ENCODE measurements at regions not wholly inside any gene's neighbourhood (a gene's known extent, or its start where the extent isn't known, plus 50 kb on each side); places are given as distances from the start of the nearest gene placed in this dataset.
A peak's percentile ranks its signal among the peaks of the same experiment; 100 is the strongest.

- H3K27ac ChIP-seq (ENCODE audit: poor library complexity, severe bottlenecking): no peak overlapping the region
- ATAC-seq (ENCODE audit: low read depth) (no peak), DNase-seq (ENCODE audit: low spot score) (no peak)
- no peaks in the 10 kb centered on the region for H3K36me3 ChIP-seq (ENCODE audit: low read depth)
- no peaks in the 10 kb centered on the region for H3K9me3 ChIP-seq (ENCODE audit: severe bottlenecking)
- no peaks in the 10 kb centered on the region for H3K27me3 ChIP-seq (ENCODE audit: insufficient read depth, poor library complexity, severe bottlenecking)
- H3K4me1 ChIP-seq (ENCODE audit: insufficient read depth, poor library complexity, severe bottlenecking): no peaks in the 10 kb centered on the region
- TF ChIP-seq, protein P1, sequence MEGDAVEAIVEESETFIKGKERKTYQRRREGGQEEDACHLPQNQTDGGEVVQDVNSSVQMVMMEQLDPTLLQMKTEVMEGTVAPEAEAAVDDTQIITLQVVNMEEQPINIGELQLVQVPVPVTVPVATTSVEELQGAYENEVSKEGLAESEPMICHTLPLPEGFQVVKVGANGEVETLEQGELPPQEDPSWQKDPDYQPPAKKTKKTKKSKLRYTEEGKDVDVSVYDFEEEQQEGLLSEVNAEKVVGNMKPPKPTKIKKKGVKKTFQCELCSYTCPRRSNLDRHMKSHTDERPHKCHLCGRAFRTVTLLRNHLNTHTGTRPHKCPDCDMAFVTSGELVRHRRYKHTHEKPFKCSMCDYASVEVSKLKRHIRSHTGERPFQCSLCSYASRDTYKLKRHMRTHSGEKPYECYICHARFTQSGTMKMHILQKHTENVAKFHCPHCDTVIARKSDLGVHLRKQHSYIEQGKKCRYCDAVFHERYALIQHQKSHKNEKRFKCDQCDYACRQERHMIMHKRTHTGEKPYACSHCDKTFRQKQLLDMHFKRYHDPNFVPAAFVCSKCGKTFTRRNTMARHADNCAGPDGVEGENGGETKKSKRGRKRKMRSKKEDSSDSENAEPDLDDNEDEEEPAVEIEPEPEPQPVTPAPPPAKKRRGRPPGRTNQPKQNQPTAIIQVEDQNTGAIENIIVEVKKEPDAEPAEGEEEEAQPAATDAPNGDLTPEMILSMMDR (IDR thresholded peaks at IDR 0.05; ENCODE audit: poor library complexity, severe bottlenecking): no peak
- no peak overlapping the region for H3K4me3 ChIP-seq (ENCODE audit: severe bottlenecking)
These were observed 152.6 kb upstream of the PPP2R2D start for GRCh38 chr10:131748191-131748590.

DNA sequence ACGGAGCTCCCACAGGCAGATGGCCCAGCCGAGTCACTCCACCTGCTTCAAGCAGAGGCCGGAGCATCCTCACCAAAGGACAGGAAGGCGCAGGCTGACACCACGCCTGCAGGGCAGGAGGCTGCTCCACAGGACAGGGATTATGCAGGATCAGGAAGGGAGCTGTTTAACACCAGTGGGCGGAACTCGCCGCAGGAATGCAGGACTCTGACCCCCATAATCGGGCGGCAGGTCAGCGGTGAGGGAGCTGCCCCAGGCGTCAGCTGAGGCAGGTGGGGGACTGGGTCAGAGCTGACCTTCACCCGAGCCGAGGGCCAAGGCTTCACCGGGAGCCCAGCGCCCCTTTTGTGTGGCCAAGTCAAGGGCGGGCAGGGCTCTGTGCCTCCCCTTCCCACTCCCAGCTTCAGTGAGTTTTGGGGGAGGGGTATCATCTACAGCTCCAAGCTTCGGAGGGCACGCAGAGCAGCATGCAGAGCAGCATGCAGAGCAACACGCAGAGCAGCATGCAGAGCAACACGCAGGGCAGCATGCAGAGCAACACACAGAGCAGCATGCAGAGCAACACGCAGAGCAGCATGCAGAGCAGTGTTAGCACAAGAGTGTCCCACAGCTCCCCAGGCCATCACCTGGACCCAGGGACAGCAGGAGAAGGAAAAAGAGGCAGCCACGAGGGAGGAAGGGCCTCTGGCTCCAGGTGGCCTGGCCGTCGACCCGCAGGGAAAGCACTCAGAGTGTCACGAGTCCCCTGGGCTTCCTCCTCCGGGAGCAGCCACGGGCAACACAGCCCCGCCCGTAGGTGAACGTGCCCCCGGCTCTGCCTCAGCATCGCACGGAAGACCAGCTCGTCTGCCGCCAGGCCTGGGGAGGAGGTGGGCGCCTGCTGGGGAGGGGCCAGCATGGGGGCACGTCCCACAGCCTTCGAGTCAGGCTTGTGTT, 151.7 kb upstream of the PPP2R2D start:
- ATAC-seq (ENCODE audit: low read depth) (no peak), DNase-seq (ENCODE audit: low spot score) (peak; percentile 45)
- H3K4me1 ChIP-seq (ENCODE audit: insufficient read depth, poor library complexity, severe bottlenecking): no peaks in the 10 kb centered on the region
- no peak overlapping the region for H3K27ac ChIP-seq (ENCODE audit: poor library complexity, severe bottlenecking)
- H3K36me3 ChIP-seq (ENCODE audit: low read depth): no peaks in the 10 kb centered on the region
- no peaks in the 10 kb centered on the region for H3K27me3 ChIP-seq (ENCODE audit: insufficient read depth, poor library complexity, severe bottlenecking)
- no peaks in the 10 kb centered on the region for H3K9me3 ChIP-seq (ENCODE audit: severe bottlenecking)
- TF ChIP-seq, protein P1 (IDR thresholded peaks at IDR 0.05; ENCODE audit: poor library complexity, severe bottlenecking): no peak
- no peak overlapping the region for H3K4me3 ChIP-seq (ENCODE audit: severe bottlenecking)

DNA sequence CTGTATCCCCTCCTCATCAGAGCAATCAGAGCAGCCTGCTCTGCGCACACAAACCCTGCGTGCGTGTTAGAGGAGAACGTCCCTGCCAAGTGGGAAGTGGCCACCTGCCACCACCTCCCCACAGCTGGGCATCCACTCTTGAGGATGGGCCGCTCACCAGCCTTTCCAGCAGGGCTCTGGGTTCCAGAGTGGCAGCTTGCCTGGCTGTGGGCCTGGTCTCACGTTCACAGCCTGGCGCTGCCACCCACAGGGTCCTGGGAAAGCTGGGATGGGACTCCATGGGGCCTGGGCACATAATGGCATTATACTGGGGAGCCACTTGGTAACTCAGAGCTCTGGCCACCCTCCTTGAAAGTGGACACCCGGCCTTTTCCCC, 151.1 kb upstream of the PPP2R2D start:
- no peaks in the 10 kb centered on the region for H3K9me3 ChIP-seq (ENCODE audit: severe bottlenecking)
- H3K36me3 ChIP-seq (ENCODE audit: low read depth): no peaks in the 10 kb centered on the region
- DNase-seq (ENCODE audit: low spot score): peak; percentile 39
- ATAC-seq (ENCODE audit: low read depth): no peak
- no peaks in the 10 kb centered on the region for H3K27me3 ChIP-seq (ENCODE audit: insufficient read depth, poor library complexity, severe bottlenecking)
- H3K27ac ChIP-seq (ENCODE audit: poor library complexity, severe bottlenecking): no peak overlapping the region
- TF ChIP-seq, protein P1 (IDR thresholded peaks at IDR 0.05; ENCODE audit: poor library complexity, severe bottlenecking): no peak
- H3K4me1 ChIP-seq (ENCODE audit: insufficient read depth, poor library complexity, severe bottlenecking): no peaks in the 10 kb centered on the region
- H3K4me3 ChIP-seq (ENCODE audit: severe bottlenecking): no peak overlapping the region

GRCh38 chr10:131750171-131750895, 150.5 kb upstream of the PPP2R2D start:
- DNase-seq (ENCODE audit: low spot score): peak; percentile 46
- no peak for ATAC-seq (ENCODE audit: low read depth)
- Histone ChIP-seq H3K4me1 (ENCODE audit: insufficient read depth, poor library complexity, severe bottlenecking) (no peaks in the 10 kb centered on the region), H3K27ac (ENCODE audit: poor library complexity, severe bottlenecking) (no peak overlapping the region), H3K27me3 (ENCODE audit: insufficient read depth, poor library complexity, severe bottlenecking) (no peaks in the 10 kb centered on the region), H3K4me3 (ENCODE audit: severe bottlenecking) (no peak overlapping the region), H3K36me3 (ENCODE audit: low read depth) (no peaks in the 10 kb centered on the region), H3K9me3 (ENCODE audit: severe bottlenecking) (no peaks in the 10 kb centered on the region)
- TF ChIP-seq, protein P1 (IDR thresholded peaks at IDR 0.05; ENCODE audit: poor library complexity, severe bottlenecking): no peak
